Right atrium auricular region (tissue), 2 donors: ENCODE measurements at regions not wholly inside any gene's neighbourhood (a gene's known extent, or its start where the extent isn't known, plus 50 kb on each side); places are given as distances from the start of the nearest gene placed in this dataset.

Experiments
- DNase-seq: peaks from one replicate; pipeline ENCODE4 v3.0.0-alpha.2; 2019; ENCODE audit warnings: low spot score
- H3K27ac ChIP-seq, 2 donors: fragments of 200-600 bp; sonication (generic); 1 replicate in 1 of 2; 2 replicates in 1 of 2; pipeline ENCODE4 v1.5.1; 2016 to 2019
- H3K27me3 ChIP-seq, 2 donors: fragments of 200-600 bp; sonication (generic); one replicate each; pipeline versions ENCODE4 v1.5.1 to v1.6.0; 2017 to 2019
- H3K36me3 ChIP-seq: fragments of 200-600 bp; sonication (generic); one replicate; pipeline ENCODE4 v1.5.1; 2016
- H3K4me1 ChIP-seq, 2 donors: fragments of 200-600 bp; sonication (generic); one replicate each; pipeline versions ENCODE4 v1.5.1 to v1.6.0; 2017 to 2019
- H3K4me3 ChIP-seq, 2 donors: fragments of 200-600 bp; sonication (generic); 1 replicate in 1 of 2; 2 replicates in 1 of 2; pipeline ENCODE4 v1.5.1; 2017 to 2019; ENCODE audit warnings: mild to moderate bottlenecking in 1 of 2, moderate library complexity in 1 of 2
- H3K9me3 ChIP-seq, 2 donors: fragments of 200-600 bp; sonication (generic); one replicate each; pipeline ENCODE4 v1.5.1; 2019
- TF ChIP-seq, protein P1 (sequence below), 2 donors: fragments of 200-600 bp; sonication (generic); IDR thresholded peaks; one replicate each; pipeline ENCODE4 v1.5.1; 2019; ENCODE audit warnings: antibody characterized with exemption in 2 of 2

DNA sequence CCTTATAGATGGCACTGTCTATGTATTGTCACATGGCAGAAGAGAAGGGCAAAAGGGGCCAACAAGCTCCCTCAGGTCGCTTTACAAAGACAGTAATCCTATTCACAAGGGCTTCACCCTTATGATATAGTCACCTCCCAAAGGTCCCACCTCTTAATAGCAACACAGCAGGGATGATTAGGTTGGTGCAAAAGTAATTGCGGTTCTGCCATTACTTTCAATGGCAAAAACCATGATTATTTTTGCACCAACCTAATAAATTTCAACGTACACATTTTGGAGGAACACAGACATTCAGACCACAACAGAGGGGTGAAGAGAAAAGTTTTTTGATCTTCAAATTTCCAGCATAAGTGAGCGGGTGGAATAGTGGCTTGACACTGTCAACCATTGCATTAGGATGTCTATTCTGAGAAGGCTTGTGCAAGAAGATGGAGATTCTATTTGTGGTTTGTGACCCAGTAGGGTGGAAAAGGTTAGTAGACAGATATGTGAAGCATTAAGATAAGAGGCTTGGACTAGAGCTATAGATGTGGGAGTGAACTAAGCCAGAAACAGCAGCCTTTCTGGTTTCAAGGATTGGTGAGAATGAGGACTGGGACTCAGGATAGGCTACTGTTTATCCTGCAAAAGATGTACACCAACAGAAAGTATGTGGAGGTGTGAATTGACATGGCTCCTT is 75.5 kb upstream of the CPSF6 start:
- DNase-seq, result no peak
- Histone ChIP-seq H3K27me3 (no peaks in the 10 kb centered on the region), H3K27ac (no peak overlapping the region), H3K4me3 (no peak overlapping the region), H3K9me3 (no peaks in the 10 kb centered on the region), H3K4me1 (no peaks in the 10 kb centered on the region), H3K36me3 (no peaks in the 10 kb centered on the region)
- TF ChIP-seq, protein P1, sequence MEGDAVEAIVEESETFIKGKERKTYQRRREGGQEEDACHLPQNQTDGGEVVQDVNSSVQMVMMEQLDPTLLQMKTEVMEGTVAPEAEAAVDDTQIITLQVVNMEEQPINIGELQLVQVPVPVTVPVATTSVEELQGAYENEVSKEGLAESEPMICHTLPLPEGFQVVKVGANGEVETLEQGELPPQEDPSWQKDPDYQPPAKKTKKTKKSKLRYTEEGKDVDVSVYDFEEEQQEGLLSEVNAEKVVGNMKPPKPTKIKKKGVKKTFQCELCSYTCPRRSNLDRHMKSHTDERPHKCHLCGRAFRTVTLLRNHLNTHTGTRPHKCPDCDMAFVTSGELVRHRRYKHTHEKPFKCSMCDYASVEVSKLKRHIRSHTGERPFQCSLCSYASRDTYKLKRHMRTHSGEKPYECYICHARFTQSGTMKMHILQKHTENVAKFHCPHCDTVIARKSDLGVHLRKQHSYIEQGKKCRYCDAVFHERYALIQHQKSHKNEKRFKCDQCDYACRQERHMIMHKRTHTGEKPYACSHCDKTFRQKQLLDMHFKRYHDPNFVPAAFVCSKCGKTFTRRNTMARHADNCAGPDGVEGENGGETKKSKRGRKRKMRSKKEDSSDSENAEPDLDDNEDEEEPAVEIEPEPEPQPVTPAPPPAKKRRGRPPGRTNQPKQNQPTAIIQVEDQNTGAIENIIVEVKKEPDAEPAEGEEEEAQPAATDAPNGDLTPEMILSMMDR (IDR thresholded peaks at IDR 0.05), result no peak

DNA sequence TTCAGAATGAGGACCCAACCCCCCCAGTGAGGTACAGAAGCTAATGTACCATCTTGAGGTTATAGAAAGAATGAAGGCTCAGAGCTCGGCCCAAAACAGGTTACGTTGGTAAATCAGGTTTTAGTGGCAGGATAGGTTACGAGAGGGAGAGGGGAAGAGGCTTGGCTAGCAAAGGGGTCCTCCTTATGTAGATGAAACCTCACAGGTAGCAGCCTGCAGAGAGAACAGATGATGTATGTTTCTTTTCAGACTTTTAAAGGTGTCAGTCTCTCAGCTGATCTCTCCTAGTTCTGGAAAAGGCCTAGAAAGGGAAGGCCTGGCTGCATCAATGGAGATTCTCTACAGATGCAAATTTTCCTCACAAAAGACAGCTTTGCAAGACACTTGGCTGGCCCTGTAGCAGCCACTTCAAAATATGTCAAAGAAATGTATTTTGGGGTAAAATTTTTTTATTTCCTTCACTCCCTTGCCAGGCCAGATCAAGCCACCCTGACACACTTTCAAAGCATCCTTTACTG is 71.7 kb upstream of the CPSF6 start:
- no peaks in the 10 kb centered on the region for H3K36me3 ChIP-seq
- H3K9me3 ChIP-seq, result no peaks in the 10 kb centered on the region
- TF ChIP-seq, protein P1 (IDR thresholded peaks at IDR 0.05), result no peak
- H3K4me1 ChIP-seq, result no peaks in the 10 kb centered on the region
- no peak overlapping the region for H3K27ac ChIP-seq
- DNase-seq, result no peak
- H3K4me3 ChIP-seq, result no peak overlapping the region
- no peaks in the 10 kb centered on the region for H3K27me3 ChIP-seq

DNA sequence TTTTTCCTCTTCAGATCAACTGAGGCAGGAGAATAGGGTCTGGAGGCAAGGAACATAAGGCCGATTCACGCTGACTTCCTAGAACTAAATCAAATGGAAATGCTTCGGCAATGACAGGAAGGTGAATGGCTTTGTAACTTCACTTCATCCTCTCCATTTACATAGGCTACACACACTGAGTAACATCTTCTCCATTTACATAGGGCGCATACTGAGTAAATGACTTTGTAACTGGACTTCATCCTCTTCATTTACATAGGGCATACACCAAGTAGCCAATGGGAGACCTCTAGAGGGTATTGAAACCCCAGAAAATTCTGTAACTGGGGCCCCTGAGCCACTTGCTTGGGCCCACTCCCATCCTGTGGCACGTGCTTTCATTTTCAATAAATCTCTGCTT is 71.0 kb upstream of the CPSF6 start:
- Histone ChIP-seq H3K9me3 (no peaks in the 10 kb centered on the region), H3K27ac (no peak overlapping the region), H3K4me1 (no peaks in the 10 kb centered on the region), H3K36me3 (no peaks in the 10 kb centered on the region), H3K27me3 (no peaks in the 10 kb centered on the region), H3K4me3 (no peak overlapping the region)
- DNase-seq, result no peak
- TF ChIP-seq, protein P1 (IDR thresholded peaks at IDR 0.05), result no peak

GRCh38 chr12:69168828-69169227 is 70.5 kb upstream of the CPSF6 start:
- TF ChIP-seq, protein P1 (IDR thresholded peaks at IDR 0.05), result no peak

DNA sequence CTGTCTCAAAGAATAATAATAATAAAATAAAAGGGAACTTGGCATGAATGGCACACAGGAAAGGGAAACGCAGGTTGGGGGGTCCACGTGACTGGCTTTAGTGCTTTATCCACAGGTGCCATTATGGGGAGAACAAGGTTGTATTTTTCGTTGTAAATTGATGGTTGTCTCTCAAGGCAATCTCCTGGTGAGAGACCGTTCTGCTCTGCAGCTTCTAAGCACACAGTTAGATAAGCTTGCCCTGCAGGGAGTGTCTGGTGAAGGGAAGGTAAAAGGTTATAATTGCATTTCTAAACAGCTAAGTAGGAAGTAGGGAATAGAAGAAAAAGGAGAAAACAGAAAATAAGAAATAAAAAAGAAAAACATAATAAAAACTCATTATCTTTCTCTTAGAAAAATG is 69.1 kb upstream of the CPSF6 start:
- DNase-seq, result no peak
- TF ChIP-seq, protein P1 (IDR thresholded peaks at IDR 0.05), result no peak
- Histone ChIP-seq H3K27ac (no peak overlapping the region), H3K4me1 (no peaks in the 10 kb centered on the region), H3K4me3 (no peak overlapping the region), H3K36me3 (no peaks in the 10 kb centered on the region), H3K9me3 (no peaks in the 10 kb centered on the region), H3K27me3 (no peaks in the 10 kb centered on the region)

More at GRCh38 chr12:69168828-69169227, 70.5 kb upstream of the CPSF6 start:
- no peaks in the 10 kb centered on the region for H3K36me3 ChIP-seq
- DNase-seq, result no peak
- H3K4me1 ChIP-seq, result no peaks in the 10 kb centered on the region
- no peak overlapping the region for H3K27ac ChIP-seq
- H3K4me3 ChIP-seq, result no peak overlapping the region
- no peaks in the 10 kb centered on the region for H3K9me3 ChIP-seq
- no peaks in the 10 kb centered on the region for H3K27me3 ChIP-seq

DNA sequence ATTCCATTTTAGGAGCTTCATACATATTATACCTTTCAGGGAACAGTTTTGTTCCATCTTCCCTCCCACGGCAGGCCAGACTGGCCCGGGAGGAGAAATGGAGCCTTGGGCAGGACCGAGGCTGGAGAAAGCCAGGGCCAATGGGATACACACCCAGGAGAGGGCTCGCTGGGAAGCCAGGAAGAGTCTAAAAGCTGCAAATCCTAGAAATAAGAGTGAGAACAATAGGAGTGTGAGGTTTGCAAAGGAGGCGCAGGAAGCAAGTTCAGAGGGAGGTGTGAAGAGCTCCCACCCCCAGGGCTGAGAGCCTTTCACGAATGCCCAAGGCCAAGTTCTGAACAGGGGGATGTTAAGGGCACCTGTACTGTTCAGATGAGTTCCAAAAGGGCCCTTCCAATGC is 67.5 kb upstream of the CPSF6 start:
- Histone ChIP-seq H3K9me3 (no peaks in the 10 kb centered on the region), H3K27ac (no peak overlapping the region), H3K36me3 (no peaks in the 10 kb centered on the region), H3K4me1 (no peaks in the 10 kb centered on the region), H3K27me3 (no peaks in the 10 kb centered on the region), H3K4me3 (no peak overlapping the region)
- no peak for DNase-seq
- TF ChIP-seq, protein P1 (IDR thresholded peaks at IDR 0.05), result no peak
